Panc1 (cell line): ENCODE measurements at regions not wholly inside any gene's neighbourhood (a gene's known extent, or its start where the extent isn't known, plus 50 kb on each side); places are given as distances from the start of the nearest gene placed in this dataset.

ENCODE experiments used
- ATAC-seq: fragments of 200-7000 bp; cut with Tn5 transposase; 2 replicates; pipeline ENCODE4 v1.9.1; 2020; ENCODE audit warnings: mild to moderate bottlenecking, moderate library complexity
- BruUV-seq: library from RNA; stranded (reverse); fragments of 400-500 nt; replicated peaks from 2 replicates; lab custom pipeline; 2021; lab: Mats Ljungman, UMichigan
- CTCF ChIA-PET: fragments of 300-600 bp; sonication (Branson Sonifier 250); formaldehyde crosslinking; loops from one replicate; lab custom pipeline; 2022; ENCODE audit warnings: antibody characterized with exemption; lab: Charles Lee
- POLR2A ChIA-PET: fragments of 300-600 bp; sonication (Branson Sonifier 250); formaldehyde crosslinking; loops from one replicate; lab custom pipeline; 2022; ENCODE audit warnings: antibody characterized with exemption; lab: Charles Lee
- DNase-seq: peaks from one replicate; pipeline ENCODE4 v3.0.0-alpha.2; 2010; ENCODE audit warnings: low read depth, low spot score
- H3K27ac ChIP-seq: 2 replicates; pipeline ENCODE4 v1.5.1; 2011; ENCODE audit warnings: mild to moderate bottlenecking, low read length, inconsistent platforms
- H3K27me3 ChIP-seq: fragments of 200-500 bp; sonication (Bioruptor generic); 2 replicates; pipeline ENCODE4 v1.6.0; 2014; ENCODE audit warnings: low read length, inconsistent platforms; ENCODE audit not compliant: control insufficient read depth, insufficient read depth
- H3K36me3 ChIP-seq: fragments of 200-500 bp; sonication (Bioruptor generic); 2 replicates; pipeline ENCODE4 v1.5.1; 2014; ENCODE audit warnings: inconsistent platforms, mild to moderate bottlenecking, low read length, moderate library complexity; ENCODE audit not compliant: control insufficient read depth, insufficient read depth
- H3K4me1 ChIP-seq: 2 replicates; pipeline ENCODE4 v1.5.1; 2011; ENCODE audit warnings: inconsistent platforms, mild to moderate bottlenecking, low read length, moderate library complexity; ENCODE audit not compliant: control insufficient read depth, insufficient read depth
- H3K4me3 ChIP-seq, 2 experiments: 2 replicates each; pipeline ENCODE4 v1.5.1; 2011 to 2012; ENCODE audit warnings: low read depth in 2 of 2, low read length in 2 of 2, mild to moderate bottlenecking in 2 of 2, inconsistent platforms in 1 of 2, moderate library complexity in 1 of 2
- H3K9me3 ChIP-seq: fragments of 200-500 bp; sonication (Bioruptor generic); 2 replicates; pipeline ENCODE4 v1.5.1; 2014; ENCODE audit warnings: low read depth, mild to moderate bottlenecking, inconsistent platforms, low read length, moderate library complexity; ENCODE audit not compliant: control insufficient read depth, insufficient read depth
- POLR2AphosphoS5 ChIP-seq: IDR thresholded peaks from 2 replicates; pipeline ENCODE4 v1.6.1; 2012; ENCODE audit warnings: mild to moderate bottlenecking, low read depth, low read length, moderate library complexity
- SIN3A ChIP-seq: IDR thresholded peaks from 2 replicates; pipeline ENCODE4 v1.6.1; 2012; ENCODE audit warnings: low read depth, mild to moderate bottlenecking, low read length, moderate library complexity, borderline replicate concordance; ENCODE audit not compliant: insufficient read depth
- TCF7L2 ChIP-seq: IDR thresholded peaks from 2 replicates; pipeline ENCODE4 v1.6.1; 2011; ENCODE audit warnings: mild to moderate bottlenecking, low read depth, low read length, inconsistent platforms
- in situ Hi-C: cut with HindIII; loops from 2 replicates; pipeline ENCODE4 v1.10.0; 2016; ENCODE audit warnings: low sequenced_read_pairs, low pct_unique_long_range_greater_than_20kb
- intact Hi-C: fragments of 100-400 bp; cut with micrococcal nuclease; formaldehyde crosslinking; loops from one replicate; pipeline ENCODE4 v1.10.0; 2022; ENCODE audit not compliant: unreplicated experiment
- TF ChIP-seq, protein P1 (sequence below), 2 experiments: IDR thresholded peaks; 2 replicates each; pipeline ENCODE4 v1.6.1; 2011 to 2012; ENCODE audit warnings: low read depth in 2 of 2, control low read depth in 1 of 2, low read length in 1 of 2, mild to moderate bottlenecking in 1 of 2, moderate library complexity in 1 of 2; ENCODE audit not compliant: insufficient read depth in 1 of 2
- TF ChIP-seq, protein P2 (sequence below): fragments of 450-650 bp; IDR thresholded peaks from 2 replicates; pipeline ENCODE4 v1.5.1; 2017; ENCODE audit warnings: mild to moderate bottlenecking

DNA sequence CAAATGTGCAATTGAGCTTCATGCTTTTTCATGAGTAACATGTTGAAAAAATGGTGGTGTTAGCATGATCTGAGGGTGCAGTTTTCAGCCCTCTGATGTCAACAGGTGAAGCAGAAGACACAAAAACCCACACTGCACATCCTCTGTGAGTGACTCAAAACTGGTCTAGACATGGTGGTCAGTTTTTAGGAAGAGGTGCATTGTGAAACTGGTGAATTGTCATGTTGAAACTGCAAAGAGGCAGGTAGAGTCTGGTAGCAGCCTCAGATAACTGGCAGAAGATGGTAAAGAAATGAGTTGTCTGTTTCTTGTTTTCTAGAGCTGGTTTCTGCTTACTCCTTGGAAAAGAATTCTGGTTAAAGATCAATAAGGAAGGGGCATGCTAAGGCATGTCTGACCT lies 97.3 kb upstream of the HMCN1 start:
- no peaks in the 10 kb centered on the region for H3K27me3 ChIP-seq
- no peak overlapping the region for H3K4me3 ChIP-seq
- ATAC-seq: no peak
- DNase-seq: no peak
- intact Hi-C loops (no loop called here), in situ Hi-C loops (no loop called here)
- ChIA-PET POLR2A (no interaction called here), CTCF (no interaction called here)
- H3K36me3 ChIP-seq: no peaks in the 10 kb centered on the region
- no peak overlapping the region; the same call in 1 of the 2 replicates for H3K27ac ChIP-seq
- no TSS peak for BruUV-seq
- no peaks in the 10 kb centered on the region for H3K9me3 ChIP-seq
- no peak for TF ChIP-seq POLR2AphosphoS5
- TF ChIP-seq, protein P1, sequence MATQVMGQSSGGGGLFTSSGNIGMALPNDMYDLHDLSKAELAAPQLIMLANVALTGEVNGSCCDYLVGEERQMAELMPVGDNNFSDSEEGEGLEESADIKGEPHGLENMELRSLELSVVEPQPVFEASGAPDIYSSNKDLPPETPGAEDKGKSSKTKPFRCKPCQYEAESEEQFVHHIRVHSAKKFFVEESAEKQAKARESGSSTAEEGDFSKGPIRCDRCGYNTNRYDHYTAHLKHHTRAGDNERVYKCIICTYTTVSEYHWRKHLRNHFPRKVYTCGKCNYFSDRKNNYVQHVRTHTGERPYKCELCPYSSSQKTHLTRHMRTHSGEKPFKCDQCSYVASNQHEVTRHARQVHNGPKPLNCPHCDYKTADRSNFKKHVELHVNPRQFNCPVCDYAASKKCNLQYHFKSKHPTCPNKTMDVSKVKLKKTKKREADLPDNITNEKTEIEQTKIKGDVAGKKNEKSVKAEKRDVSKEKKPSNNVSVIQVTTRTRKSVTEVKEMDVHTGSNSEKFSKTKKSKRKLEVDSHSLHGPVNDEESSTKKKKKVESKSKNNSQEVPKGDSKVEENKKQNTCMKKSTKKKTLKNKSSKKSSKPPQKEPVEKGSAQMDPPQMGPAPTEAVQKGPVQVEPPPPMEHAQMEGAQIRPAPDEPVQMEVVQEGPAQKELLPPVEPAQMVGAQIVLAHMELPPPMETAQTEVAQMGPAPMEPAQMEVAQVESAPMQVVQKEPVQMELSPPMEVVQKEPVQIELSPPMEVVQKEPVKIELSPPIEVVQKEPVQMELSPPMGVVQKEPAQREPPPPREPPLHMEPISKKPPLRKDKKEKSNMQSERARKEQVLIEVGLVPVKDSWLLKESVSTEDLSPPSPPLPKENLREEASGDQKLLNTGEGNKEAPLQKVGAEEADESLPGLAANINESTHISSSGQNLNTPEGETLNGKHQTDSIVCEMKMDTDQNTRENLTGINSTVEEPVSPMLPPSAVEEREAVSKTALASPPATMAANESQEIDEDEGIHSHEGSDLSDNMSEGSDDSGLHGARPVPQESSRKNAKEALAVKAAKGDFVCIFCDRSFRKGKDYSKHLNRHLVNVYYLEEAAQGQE (IDR thresholded peaks at IDR 0.05; ENCODE audit: insufficient read depth in 1 of 2, low read depth in 2 of 2, low read length in 1 of 2): no peak
- no peak for TF ChIP-seq SIN3A
- TF ChIP-seq TCF7L2: no peak
- TF ChIP-seq, protein P2, sequence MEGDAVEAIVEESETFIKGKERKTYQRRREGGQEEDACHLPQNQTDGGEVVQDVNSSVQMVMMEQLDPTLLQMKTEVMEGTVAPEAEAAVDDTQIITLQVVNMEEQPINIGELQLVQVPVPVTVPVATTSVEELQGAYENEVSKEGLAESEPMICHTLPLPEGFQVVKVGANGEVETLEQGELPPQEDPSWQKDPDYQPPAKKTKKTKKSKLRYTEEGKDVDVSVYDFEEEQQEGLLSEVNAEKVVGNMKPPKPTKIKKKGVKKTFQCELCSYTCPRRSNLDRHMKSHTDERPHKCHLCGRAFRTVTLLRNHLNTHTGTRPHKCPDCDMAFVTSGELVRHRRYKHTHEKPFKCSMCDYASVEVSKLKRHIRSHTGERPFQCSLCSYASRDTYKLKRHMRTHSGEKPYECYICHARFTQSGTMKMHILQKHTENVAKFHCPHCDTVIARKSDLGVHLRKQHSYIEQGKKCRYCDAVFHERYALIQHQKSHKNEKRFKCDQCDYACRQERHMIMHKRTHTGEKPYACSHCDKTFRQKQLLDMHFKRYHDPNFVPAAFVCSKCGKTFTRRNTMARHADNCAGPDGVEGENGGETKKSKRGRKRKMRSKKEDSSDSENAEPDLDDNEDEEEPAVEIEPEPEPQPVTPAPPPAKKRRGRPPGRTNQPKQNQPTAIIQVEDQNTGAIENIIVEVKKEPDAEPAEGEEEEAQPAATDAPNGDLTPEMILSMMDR: no peak
- no peaks in the 10 kb centered on the region for H3K4me1 ChIP-seq

DNA sequence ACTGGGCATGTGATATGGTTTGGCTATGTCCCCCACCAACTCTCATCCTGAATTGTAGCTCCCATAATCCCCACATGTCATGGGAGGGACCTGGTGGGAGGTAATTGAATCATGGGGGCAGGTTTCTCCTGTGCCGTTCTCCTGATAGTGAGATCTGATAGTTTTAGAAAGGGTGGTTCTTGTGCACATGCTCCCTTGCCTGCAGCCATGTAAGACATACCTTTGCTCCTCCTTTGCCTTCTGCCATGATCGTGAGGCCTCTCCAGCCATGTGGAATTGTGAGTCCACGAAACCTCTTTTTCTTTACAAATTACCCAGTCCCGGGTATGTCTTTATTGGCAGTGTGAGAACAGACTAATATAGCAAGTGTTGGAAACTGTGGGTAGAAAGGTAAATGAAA lies 99.5 kb upstream of the HMCN1 start:
- DNase-seq: no peak
- intact Hi-C loops: no loop called here
- no peaks in the 10 kb centered on the region for H3K27me3 ChIP-seq
- no peak for TF ChIP-seq SIN3A
- no peak for TF ChIP-seq TCF7L2
- TF ChIP-seq, protein P1 (IDR thresholded peaks at IDR 0.05; ENCODE audit: insufficient read depth in 1 of 2, low read depth in 2 of 2, low read length in 1 of 2): no peak
- TF ChIP-seq, protein P2: no peak
- no peak for TF ChIP-seq POLR2AphosphoS5
- no peak for ATAC-seq
- H3K4me1 ChIP-seq: no peaks in the 10 kb centered on the region
- no TSS peak for BruUV-seq
- in situ Hi-C loops: no loop called here
- CTCF ChIA-PET: no interaction called here
- H3K9me3 ChIP-seq: no peaks in the 10 kb centered on the region
- H3K27ac ChIP-seq: no peak overlapping the region
- POLR2A ChIA-PET: no interaction called here
- H3K36me3 ChIP-seq: no peaks in the 10 kb centered on the region
- no peak overlapping the region for H3K4me3 ChIP-seq
